ENCODE measurements at regions not wholly inside any gene's neighbourhood (a gene's known extent, or its start where the extent isn't known, plus 50 kb on each side); places are given as distances from the start of the nearest gene placed in this dataset.

- FAIRE-seq (no peak), DNase-seq (ENCODE audit: low spot score in 2 of 2) (no peak)
These were observed 425.1 kb downstream of the EFNB2 start for GRCh38 chr13:106110241-106110855.

GRCh38 chr13:106109391-106109791, 426.1 kb downstream of the EFNB2 start:
- FAIRE-seq (no peak), DNase-seq (ENCODE audit: low spot score in 2 of 2) (no peak)

- no peak for FAIRE-seq
- no peak for DNase-seq (ENCODE audit: low spot score in 2 of 2)
These were observed 427.1 kb downstream of the EFNB2 start for GRCh38 chr13:106108346-106108745.

- no peak for DNase-seq (ENCODE audit: low spot score in 2 of 2)
- FAIRE-seq: no peak
These were observed 428.4 kb downstream of the EFNB2 start for GRCh38 chr13:106107061-106107460.

GRCh38 chr13:106105153-106105552, 430.3 kb downstream of the EFNB2 start:
- DNase-seq (ENCODE audit: low spot score in 2 of 2) (no peak), FAIRE-seq (no peak)

- FAIRE-seq (no peak), DNase-seq (ENCODE audit: low spot score in 2 of 2) (no peak)
These were observed 431.1 kb downstream of the EFNB2 start for GRCh38 chr13:106104281-106104901.

- FAIRE-seq: no peak
- DNase-seq (ENCODE audit: low spot score in 2 of 2): no peak
These were observed 431.7 kb downstream of the EFNB2 start for GRCh38 chr13:106103779-106104178.

GRCh38 chr13:106102786-106103185, 432.7 kb downstream of the EFNB2 start:
- no peak for DNase-seq (ENCODE audit: low spot score in 2 of 2)
- FAIRE-seq: no peak

- no peak for DNase-seq (ENCODE audit: low spot score in 2 of 2)
- FAIRE-seq: no peak
These were observed 434.3 kb downstream of the EFNB2 start for GRCh38 chr13:106101201-106101600.

- DNase-seq (ENCODE audit: low spot score in 2 of 2): no peak
- no peak for FAIRE-seq
These were observed 435.1 kb downstream of the EFNB2 start for GRCh38 chr13:106100171-106100919.

- no peak for DNase-seq (ENCODE audit: low spot score in 2 of 2)
These were observed 435.7 kb downstream of the EFNB2 start for GRCh38 chr13:106099765-106100164.

GRCh38 chr13:106098778-106099177, 436.7 kb downstream of the EFNB2 start:
- DNase-seq (ENCODE audit: low spot score in 2 of 2): no peak
- no peak for FAIRE-seq

More at GRCh38 chr13:106099765-106100164, 435.7 kb downstream of the EFNB2 start:
- FAIRE-seq: no peak

- no peak for DNase-seq (ENCODE audit: low spot score in 2 of 2)
- no peak for FAIRE-seq
These were observed 438.8 kb downstream of the EFNB2 start for GRCh38 chr13:106096661-106097092.

GRCh38 chr13:106095919-106096318, 439.5 kb downstream of the EFNB2 start:
- DNase-seq (ENCODE audit: low spot score in 2 of 2) (no peak), FAIRE-seq (no peak)

GRCh38 chr13:106095406-106095805, 440.1 kb downstream of the EFNB2 start:
- FAIRE-seq (no peak), DNase-seq (ENCODE audit: low spot score in 2 of 2) (no peak)

GRCh38 chr13:106090001-106090400, 445.5 kb downstream of the EFNB2 start:
- FAIRE-seq: no peak

GRCh38 chr13:106089261-106089980, 446.0 kb downstream of the EFNB2 start:
- DNase-seq (ENCODE audit: low spot score in 2 of 2) (no peak), FAIRE-seq (no peak)

More at GRCh38 chr13:106090001-106090400, 445.5 kb downstream of the EFNB2 start:
- no peak for DNase-seq (ENCODE audit: low spot score in 2 of 2)

GRCh38 chr13:106088085-106088484, 447.4 kb downstream of the EFNB2 start:
- FAIRE-seq: no peak
- DNase-seq (ENCODE audit: low spot score in 2 of 2): no peak

GRCh38 chr13:106087201-106087600, 448.3 kb downstream of the EFNB2 start:
- no peak for FAIRE-seq
- no peak for DNase-seq (ENCODE audit: low spot score in 2 of 2)

GRCh38 chr13:106083620-106084350, 451.7 kb downstream of the EFNB2 start:
- FAIRE-seq (no peak), DNase-seq (ENCODE audit: low spot score in 2 of 2) (peak; percentile 22 to 24)

All from frontal cortex (tissue), 3 donors.